Left hindlimb (tissue), 1 donor: ENCODE measurements at regions not wholly inside any gene's neighbourhood (a gene's known extent, or its start where the extent isn't known, plus 50 kb on each side); places are given as distances from the start of the nearest gene placed in this dataset.

Source experiments
- DNase-seq: peaks from one replicate; pipeline ENCODE4 v3.0.0-alpha.2; 2018

DNA sequence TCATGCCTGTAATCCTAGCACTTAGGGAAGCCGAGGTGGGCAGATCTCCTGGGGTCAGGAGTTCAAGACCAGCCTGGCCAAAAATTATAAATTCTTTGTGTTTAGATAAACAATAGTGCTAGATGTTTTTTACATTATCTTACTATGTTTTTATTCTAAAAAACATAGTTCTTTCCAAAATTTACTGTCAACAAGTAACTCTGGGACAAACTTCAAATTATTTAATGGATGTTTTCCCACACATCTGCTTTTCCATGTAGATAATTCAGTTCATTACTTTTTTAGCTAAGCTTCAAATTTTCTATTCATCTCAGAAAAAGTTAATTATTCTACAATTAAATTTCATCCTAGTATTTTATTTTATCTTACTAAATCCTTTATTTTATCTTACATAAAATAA, 596.2 kb upstream of the LRRC4C start:
- no peak for DNase-seq

DNA sequence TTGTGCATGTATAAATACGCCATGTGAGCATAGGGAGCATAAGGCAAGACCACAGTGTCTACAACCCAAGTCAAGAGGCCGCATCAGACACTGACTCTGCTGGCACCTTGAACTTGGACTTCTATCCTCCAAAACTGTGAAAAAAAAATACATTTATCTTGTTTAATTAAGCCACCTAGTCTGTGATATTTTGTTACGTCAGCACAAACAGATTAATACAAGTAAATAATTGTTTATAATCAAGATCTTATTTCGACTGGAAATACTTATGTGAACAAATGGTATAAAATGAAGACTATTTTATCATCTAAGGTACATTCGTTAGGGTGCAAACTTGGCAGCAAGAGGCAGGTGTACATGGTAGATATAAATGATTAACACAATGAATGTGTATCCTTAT, 599.3 kb upstream of the LRRC4C start:
- no peak for DNase-seq

DNA sequence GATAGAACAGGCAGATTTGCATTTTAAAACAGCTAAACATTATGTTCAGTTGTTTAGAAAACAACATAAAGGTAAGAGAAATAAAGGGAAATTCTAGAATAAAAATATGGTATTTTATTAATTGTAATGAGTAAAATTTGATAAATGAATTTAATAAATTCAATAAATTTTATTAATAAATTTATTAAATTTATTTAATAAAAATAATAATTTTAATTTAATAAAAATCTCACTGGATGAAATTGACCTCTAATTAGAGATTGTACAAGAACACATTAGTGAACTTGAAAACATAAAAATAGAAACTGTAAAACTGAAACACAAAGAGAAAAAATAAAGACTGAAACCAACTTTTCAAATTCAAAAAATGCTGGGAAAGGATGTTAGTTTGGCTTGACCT, 605.7 kb upstream of the LRRC4C start:
- DNase-seq = no peak

DNA sequence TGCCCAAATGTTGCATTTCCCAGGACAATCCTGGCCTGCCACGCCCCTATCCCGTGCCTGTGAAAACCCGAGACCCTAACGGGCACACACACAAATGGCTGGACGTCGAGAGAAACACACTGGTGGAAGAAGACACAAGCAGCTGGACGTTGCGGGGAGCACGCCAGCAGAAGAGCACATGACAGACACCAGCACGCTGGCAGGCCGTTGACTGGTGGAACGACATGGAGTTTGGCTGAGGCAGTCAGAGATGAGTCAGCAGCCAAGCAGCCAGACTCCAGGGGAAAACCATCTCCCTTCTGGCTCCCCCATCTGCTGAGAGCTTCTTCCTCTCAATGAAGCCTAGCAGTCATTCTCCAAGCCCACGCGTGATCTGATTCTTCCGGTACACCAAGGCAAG, 606.7 kb upstream of the LRRC4C start:
- DNase-seq = no peak

DNA sequence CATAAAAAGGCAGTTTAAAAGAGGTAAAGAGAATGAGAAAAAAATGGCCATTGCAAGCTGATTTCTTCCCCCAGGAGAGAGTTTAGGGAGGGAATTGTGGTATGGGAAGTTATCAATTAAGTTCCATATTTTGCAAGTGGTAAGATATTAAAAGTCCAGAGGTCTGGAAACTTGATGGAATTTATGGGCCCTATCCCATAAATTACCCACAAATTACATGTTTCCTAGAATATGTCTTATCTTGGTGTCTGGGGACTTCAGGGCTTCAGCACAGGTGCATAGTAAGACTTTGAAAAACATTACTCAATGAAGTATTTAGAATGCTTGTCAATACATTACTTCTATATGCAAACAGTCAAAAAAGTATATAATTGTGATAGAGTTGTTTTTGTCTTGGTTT, 614.9 kb upstream of the LRRC4C start:
- DNase-seq = no peak

DNA sequence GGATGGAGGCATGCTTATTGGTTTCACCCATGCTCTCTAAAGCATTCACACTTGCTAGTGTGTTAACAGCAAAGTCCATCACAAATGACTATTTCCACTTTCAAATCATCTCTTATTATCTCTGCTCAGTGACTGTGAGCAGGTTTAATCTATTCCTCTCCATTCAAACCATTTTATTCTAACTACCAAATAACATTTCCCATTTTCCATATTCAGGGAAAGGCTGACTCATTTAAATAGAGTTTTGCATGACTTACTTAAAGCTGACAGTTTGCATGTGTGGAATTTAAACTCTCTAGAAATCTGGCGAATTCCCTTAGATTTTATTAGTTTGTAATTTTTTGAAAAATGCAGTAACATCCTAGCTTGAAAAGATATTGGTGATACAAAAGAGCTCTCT, 615.7 kb upstream of the LRRC4C start:
- DNase-seq = no peak

DNA sequence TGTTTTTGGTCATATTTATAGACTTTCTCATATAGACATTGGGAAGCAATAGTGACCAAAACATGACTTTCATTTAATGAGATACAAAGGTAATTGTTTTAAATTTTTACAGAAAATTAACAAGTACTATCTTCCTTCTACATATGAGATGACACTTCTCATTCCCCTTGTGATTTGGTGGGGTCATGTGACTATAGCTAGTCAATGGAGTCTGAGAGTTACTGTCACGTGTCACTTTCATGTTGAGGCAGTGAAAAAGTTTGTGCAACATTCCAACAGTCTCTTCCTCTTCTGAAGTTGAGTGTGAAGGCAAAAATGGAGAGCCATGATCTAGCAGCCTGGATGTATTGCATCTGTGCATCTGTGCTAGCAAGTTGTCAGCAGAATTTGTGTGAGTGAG, 618.3 kb upstream of the LRRC4C start:
- no peak for DNase-seq

DNA sequence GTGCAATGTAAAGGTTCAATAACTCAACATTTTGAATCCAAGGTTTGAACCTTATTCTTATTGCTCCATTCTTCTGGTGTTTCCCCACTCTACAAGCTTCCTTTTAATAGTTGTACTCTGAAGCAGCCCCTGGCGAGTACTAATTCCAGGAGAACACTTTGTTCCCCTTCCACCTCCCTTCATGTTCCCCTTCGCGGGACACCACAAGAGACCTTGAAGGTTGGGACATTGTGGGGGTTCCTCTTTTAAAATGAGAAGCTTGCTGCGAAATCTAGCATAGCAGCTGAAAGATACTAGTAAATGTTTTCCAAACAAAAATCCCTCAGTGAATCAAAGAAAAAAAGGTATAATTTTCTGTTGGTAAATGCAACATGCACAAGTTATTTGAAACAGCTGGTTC, 626.3 kb upstream of the LRRC4C start:
- DNase-seq = no peak

DNA sequence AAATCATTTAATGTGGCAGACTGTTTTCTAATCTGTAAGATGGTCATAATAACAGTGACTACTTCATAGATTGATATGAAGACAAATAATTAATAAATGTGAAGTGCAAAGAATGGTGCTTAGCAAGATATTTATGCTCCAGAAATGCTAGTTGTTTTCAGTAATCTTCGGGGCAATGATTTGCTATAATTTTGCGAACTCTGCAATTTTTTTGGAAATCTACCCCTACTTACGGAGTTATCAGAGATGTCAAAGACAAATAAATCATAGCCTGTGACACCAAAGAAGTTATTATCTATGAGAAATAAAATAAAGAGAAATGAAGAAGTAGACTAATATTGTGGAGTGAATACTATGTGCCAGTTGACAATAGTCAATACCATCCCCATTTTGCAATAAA, 634.1 kb upstream of the LRRC4C start:
- DNase-seq = no peak

DNA sequence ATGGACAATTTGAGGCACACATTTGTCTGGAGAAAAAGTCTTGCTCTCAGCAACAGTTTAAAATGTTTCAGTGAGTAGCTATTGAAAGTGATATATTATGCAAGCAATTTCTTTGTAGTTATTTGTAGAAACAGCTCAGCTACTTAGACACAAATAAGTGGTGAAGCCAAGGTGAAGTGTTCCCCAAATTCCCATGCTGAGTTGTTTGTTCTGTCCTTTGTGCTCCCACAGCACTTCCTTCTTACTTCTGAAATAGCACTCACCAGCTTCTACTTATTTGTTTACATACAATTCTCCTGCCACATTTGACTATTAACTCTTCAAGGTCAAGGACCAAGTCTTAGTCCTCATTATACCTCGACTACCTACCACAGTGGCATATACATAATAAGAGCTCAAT, 638.6 kb upstream of the LRRC4C start:
- DNase-seq = no peak

DNA sequence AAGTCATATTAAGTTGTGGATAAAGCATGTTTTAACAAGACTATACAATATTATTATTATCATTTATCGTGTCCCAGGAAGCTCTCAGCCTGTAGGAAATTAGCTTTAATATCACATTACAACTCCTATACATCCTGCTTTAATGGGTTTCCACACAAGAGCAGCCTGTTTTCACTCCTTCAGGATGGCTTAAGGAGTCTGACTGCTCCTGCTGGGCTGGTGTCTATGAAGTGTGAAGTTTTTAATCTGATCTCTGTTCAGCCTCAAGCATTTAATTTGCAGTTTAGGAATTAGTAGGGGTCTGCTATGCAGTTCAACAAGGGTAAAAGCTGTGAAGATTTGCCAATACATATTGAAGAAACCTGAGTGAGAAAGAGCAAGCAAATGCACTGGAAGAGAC, 653.4 kb upstream of the LRRC4C start:
- no peak for DNase-seq

DNA sequence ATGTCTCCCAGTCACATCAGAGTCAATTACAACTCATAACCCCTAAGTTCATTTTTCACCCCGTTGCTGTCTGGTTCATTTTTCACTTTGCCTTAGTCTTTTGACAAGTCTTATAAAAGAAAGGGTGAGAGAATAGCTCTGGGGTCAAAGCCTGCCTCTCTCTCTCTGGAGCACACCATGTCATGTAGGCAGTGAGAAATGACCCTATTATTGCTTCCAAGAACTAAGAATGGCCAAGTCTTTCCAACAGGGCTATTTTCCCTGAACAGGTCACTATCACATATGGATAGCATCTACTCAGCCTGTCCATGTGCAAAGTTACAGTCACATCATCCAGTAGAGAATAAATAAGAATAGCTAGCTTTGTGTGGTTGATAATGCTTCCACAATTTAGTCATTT, 655.5 kb upstream of the LRRC4C start:
- no peak for DNase-seq

DNA sequence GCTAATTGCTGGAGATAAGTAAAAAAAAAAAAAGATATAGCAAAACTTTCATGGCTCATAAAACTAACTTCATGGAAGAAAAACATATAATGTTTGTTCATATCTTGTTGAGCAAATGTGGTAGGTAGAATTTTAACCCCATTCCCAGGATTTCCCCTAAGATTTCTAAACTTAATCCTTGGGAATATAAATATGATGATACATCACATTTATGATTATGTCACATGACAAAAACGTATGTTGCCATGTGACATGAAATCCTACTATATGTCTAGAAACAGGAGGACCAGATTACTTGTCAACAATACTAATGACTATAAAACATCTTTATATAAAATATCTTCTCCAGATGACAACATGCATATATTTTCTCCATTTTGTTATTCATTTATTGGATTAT, 679.0 kb upstream of the LRRC4C start:
- DNase-seq = no peak

DNA sequence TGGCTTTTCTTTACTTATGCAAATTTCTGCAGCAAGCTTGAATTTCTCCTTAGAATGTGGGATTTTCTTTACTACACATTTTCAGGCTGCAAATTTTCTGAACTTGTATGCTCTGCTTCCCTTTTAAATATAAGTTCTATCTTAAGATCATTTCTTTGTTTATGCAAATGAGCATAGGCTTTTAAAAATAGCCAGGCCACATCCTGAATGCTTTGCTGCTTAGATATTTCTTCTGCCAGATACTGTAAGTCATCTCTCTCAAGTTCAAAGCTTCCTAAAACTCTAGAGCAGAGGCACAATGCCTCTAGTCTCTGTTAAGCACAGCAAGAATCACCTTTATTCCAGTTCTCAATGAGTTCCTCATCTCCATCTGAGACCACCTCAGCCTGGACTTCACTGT, 685.9 kb upstream of the LRRC4C start:
- DNase-seq = no peak

DNA sequence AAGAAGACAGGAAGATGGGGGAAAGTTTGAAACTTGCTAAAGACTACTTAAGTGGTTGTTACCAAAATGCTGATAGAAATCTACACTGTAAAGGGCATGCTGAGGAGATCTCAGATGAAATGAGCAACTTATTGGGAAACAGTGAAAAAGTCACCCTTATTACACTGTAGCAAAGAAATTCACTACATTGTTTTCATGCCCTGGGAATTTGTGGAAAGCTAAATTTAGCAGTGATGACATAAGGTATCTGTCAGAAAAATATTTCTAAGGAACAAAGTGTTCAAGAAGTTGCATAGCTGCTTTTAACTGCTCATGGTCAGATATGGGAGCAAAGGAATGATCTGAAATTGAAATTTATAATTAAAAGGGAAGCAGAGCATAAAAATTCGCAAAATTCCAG, 702.4 kb upstream of the LRRC4C start:
- no peak for DNase-seq

DNA sequence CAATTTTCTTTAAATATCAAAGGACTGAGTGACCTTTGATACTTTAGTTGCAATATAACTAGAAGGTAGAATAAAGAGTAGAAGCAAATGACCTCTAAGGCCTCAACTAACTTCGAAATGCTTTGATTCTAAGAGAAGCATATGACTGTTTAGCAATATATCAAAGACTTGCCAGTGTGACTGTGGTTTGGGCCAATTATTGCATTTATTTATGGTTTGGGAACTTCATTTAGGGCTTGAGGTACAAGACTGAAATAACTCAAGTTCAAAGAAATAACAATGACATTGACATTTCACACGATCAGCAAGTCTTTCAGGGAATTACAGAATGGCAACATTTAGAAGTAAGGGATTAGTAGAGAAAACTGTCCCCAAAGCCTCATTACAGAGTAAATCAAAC, 709.7 kb upstream of the LRRC4C start:
- DNase-seq = no peak

DNA sequence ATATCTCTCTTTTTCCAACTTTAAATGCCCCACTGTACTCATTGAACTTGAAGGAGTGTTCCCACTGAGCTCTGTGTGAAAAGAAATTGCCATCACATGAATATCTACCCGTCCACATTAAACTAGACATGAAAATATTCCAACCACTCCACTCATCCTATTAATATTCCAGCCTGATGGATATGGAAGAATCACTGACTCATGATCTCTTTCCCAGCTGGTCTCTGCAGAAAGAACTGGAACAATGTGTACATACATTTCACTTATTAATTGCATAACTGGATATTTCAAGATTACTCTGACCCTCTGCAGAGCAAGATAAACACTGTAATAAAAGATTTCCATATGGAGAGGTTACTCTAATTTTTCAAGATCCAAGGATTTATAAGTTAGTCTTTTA, 711.1 kb upstream of the LRRC4C start:
- no peak for DNase-seq

DNA sequence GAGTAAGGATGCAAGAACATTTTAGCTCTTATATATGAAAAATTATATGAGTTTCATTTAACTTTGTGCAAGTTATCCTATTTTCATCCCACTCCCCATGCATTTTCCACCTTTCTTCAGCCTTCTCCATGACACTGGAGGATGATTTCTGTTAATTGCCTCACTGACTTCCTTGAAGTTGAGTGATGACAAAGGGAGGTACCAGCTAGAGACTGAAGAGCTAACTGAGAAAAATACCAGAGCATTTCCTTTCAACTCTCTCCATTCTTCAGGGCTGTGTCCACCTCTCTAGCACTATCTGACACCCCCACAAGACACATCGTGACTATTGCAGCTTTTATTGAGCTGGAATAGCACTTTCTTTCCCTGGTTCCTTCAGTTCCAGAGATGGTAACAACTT, 711.6 kb upstream of the LRRC4C start:
- no peak for DNase-seq

DNA sequence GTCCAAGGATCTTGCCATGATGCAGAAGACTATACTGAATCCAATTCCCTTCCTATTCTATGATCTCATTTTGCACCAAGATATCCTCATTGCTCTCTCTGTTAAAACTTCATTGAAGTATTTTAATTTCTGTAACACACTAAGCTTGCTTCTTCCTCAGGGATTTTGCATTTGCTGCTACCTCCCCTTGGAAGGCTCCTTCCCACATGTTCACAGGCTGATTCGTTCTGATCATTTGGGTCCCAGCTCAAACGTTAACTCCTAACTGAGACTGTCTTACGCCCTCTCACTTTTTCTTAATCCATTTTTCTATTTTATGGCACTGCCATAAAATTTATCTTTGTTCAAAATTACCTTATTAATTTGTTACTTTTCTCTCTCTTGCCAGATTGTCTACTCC, 713.0 kb upstream of the LRRC4C start:
- no peak for DNase-seq

DNA sequence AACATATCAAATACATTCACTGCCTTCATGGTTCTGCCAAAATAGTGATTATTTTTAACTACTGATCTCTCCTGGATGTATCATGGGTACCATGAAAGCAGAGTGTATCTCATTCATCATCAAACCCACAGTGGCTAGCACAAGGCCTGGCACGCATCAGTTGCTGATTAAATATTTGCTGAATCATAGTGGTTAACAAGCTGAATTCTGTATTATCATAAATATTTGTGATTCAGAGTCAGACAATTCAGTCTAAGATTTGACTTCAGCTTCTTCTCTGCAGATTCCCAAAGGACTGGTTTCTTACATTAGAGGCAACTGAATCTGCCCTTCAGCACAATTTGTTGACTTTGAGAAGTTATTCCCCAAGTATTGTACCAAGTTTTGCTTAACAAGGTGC, 715.8 kb upstream of the LRRC4C start:
- DNase-seq = no peak

DNA sequence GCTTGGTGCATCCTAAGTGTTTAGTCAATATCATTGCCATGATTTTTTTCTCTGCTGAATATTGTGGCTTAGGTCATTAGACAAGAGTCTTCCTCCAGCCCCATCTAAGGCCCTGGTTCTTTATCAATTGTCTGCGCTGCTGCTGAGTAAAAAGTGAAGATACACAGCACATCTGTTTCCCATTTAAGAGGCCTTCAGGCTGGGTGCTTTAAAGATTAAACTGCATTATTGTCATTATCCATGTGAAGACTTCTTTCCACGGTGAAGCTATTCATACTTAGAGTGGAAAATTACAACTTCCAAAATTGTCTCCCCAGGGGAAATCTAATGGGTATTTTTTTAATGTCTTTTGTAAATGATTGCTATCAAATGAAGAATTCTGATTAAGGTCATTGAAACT, 719.8 kb upstream of the LRRC4C start:
- no peak for DNase-seq

DNA sequence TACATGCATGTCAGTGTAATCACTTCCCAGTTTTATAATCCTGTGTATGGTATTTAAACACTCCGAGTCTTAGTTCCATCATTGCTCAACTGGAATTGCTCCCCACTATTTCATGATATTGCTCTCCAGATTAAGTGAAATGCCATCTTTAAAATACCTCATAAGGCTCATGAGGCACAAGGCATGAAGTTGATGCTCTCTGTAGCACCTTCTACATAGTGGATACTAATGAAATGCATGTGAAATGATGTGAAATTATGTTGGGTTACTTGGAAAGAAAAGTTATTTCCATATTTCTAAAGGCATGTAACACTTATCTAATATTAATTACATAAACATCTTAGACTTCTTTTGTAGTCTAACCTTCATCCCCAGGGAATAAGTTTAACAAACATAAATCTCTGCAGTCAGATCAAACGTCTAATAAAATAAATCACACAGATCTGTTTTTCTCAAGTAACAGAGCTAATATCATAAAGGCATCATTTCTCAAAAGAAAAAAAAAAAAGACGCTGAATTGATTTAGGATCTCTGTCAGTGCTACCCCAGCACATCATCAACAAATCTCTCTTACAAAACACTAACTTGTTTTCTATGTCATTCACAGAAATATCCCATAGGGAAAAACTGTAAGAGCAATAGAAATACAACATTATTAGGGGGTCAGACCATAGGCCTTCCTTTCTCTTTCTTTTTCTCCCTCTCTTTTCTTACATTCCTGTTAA, 736.0 kb upstream of the LRRC4C start:
- DNase-seq = no peak

DNA sequence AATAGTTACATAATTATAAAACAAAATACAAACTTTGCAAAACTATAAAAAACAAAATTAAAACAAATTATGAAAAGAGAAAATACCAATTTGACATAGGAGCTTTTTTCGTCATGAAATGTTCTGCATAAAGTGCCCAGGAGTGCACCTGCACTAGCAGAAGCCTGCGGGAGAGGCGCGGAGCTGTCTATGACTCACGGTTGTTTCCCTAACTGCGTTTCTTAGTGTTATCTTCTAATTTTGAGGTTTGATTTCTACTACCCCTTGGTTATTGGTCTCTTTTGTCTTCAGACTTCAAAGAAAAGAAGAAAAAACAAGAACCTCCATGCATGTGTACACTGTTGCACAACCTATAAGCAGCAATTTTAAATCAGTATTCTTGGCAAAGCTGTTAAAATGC, 740.9 kb upstream of the LRRC4C start:
- DNase-seq = no peak

DNA sequence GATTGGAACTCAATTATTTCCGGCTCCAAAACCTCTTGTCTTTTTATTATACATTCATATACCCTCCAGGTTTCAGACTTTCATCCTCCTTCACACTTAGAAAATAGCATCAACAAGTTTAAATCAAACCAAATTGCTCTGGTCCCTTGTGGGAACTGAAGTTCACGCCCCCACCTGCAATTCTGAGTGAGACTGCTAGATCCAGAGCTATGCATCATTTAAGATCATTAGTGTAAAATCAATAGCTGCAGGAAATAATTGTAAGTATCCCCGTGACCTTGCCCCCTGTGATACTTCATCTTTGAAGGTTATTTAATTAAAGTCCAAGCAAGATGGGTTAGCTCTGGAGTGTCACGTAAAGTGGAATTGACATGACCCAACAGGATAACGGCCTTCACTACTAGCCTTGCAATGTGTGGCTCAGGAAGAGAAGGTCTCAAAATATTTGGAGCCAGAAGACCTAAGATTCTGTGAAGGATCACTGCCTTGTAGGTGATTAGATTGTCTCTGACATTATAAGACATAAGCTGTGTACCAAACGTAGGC, 742.2 kb upstream of the LRRC4C start:
- DNase-seq = no peak

DNA sequence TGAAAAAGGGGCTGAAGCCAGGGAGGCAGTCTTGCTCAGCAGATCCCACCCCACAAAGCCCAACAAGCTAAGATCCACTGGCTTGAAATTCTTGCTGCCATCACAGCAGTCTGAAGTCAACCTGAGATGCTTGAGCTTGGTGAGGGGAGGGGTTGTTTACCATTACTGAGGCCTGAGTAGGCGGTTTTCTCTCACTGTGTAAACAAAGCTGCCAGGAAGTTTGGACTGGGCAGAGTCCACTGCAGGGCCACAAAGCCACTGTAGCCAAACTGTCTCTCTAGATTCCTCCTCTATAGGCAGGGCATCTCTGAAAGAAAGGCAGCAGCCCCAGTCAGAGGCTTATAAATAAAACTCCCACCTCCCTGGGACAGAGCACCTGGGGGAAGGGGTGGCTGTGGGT, 746.1 kb upstream of the LRRC4C start:
- no peak for DNase-seq

DNA sequence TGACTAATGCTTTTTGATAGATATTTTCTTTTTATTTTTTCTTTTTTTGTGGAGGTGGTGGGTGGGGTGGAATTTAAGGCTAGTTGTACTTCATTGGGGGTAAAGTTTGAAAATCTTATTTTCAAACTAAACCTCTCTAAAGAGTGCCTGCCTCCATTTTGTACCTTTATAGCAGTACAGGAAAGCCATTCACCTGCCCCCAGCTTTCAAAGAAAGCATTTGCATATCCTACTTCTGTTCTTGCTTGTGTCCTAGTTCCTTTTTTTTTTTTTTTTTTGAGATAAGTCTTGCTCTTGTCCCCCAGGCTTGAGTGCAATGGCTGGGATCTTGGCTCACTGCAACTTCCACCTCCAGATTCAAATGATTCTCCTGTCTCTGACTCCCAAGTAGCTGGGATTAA, 766.2 kb upstream of the LRRC4C start:
- DNase-seq = no peak
